Activated T-helper 9 cell treated with anti-CD3 and anti-CD28 coated beads, Interleukin-2, amount 50 U/mL, for 16 hours (primary cell): ENCODE measurements at regions not wholly inside any gene's neighbourhood (a gene's known extent, or its start where the extent isn't known, plus 50 kb on each side); places are given as distances from the start of the nearest gene placed in this dataset.

Experiments
- DNase-seq: peaks from one replicate; pipeline ENCODE4 v3.0.0-alpha.2; 2020; ENCODE audit warnings: low read depth

GRCh38 chr17:34141590-34141989, 113.5 kb upstream of the CCL2 start:
- no peak for DNase-seq

- no peak for DNase-seq
These were observed 111.7 kb upstream of the CCL2 start for GRCh38 chr17:34143430-34143829.

- peak; percentile 11 for DNase-seq
These were observed 108.5 kb upstream of the CCL2 start for GRCh38 chr17:34146440-34147043.

DNA sequence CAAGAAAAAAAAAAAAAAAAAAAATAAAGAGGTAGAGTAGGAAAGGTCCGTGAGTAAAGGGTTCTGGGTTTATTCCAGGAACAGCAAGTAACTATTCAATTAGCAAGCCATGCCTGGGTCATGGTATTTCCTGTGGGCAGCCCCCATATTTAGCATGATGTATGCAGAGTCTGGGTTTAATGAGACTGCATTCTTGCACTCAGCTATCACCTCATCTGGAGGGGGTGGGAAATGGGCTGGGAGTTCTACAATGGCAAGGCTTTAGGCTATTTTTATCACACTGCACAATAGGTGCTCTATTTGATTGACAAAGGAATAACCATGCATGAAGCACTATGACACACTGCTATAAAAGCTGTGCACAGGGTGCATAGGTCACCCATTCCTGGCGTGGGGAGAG, 104.0 kb upstream of the CCL2 start:
- no peak for DNase-seq

DNA sequence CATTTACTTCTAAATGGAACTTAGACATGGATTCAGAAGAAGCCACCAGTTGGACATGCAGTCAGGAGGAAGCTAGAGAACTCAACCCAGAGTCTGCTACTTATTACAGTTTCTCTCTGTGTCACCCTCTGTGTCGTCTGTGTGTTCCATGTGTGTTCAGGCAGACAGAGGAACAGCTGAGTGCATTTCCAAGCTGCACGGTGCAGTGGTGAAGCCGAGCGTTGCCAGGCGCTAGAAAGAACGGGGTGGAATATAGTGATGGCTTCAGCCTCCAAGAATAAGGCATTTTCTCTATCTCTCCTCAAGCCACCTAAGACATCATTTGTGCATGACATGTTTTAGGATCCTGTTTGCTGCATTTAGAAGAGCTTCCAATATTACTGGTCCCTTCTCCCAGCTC, 101.1 kb upstream of the CCL2 start:
- no peak for DNase-seq

DNA sequence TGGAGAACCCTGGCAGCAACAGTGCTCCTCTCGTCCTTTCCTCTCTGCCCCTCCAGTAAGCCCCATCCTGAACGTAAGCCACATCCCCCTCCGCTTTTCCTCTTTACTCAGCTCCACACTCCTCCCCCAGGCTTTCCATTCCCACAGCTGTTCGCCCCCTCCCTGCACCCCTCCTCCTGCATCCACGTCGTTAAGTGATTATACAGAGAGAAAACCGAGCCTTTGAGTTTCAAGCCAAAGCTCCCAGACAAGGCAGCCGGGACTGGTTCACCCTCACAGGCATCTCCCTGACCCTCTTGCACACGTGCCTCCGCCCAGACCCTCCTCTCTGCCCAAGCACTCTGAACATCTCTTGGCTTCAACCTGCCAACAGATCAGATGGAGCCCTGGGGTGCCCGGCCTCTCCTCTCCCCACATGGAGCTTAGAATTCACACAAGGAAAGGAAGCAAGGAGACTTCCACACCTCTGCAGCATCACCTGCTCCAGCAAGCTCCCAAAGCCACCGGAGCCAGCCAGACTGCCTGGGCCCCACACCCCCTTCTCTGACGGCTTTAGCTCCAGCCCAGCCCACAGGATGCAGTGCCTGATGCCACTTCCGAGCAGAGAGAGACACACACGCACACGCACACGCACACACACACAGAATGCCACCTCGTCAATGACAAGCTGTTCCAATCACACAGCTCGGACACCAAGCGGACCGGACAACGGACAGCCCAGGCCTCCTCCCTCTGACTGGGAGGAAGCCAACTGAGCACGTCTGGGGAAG, 99.9 kb upstream of the CCL2 start:
- DNase-seq = no peak

GRCh38 chr17:34155947-34156346, 99.1 kb upstream of the CCL2 start:
- DNase-seq = no peak

GRCh38 chr17:34156401-34156740, 98.7 kb upstream of the CCL2 start:
- no peak for DNase-seq

- DNase-seq = no peak
These were observed 98.1 kb upstream of the CCL2 start for GRCh38 chr17:34156741-34157589.

DNA sequence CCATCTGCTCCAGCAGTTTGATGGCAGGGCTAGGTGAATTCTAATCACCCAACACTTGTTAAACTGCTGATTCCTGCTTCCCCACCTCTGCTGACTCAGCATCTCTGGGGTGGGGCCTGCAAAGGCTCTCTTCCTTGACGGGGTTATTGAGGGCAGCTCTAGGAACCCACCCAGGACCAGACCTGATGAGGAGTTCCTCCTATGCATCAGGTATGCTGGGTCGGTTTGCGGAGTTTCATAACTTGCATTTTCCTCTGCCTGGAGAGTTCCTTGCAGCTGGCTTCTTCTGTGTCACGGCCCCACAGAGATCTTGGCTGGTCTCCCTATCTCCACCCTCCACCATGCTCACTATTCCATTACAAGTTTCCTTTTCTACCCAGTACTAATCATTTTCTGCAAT, 93.4 kb upstream of the CCL2 start:
- no peak for DNase-seq

DNA sequence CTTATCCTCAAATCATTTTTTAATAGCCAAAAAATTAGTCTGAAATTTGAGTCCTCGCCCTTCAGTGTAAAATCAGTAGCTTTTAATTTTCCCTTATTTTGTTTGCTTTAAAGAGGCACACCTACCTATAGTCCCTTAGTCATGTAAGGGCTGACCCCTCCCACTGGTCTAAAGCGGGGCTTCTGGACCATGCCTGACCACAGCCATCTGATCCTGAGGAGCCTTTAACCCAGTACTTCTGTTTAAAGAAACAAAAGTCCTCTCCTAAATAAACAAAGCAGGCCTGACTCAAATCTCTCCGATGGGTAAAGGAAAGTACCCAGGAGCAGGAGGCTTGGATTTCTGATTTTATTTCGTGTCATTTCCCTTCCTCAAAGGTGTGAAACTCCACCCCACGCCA, 92.0 kb upstream of the CCL2 start:
- DNase-seq = no peak

GRCh38 chr17:34163646-34164045, 91.4 kb upstream of the CCL2 start:
- no peak for DNase-seq

DNA sequence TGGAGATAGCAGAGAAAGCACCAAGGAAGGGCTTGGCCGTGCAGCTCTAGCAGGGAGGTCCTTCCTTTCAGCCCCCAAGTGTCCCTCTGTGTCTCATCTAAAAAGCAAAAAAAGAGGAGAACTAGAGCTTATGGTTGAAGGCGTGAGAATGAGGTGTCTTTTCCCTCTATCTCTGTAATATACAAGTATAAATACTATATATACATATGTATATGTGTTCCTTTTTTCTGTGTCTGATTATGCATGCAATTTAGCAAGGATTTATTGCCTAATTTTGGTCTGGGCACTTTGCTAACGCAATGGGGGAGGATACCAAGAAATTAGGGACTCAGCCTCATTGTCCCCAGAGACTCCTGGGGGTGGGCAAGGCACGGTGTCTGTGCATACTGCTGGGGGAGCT, 90.2 kb upstream of the CCL2 start:
- no peak for DNase-seq

DNA sequence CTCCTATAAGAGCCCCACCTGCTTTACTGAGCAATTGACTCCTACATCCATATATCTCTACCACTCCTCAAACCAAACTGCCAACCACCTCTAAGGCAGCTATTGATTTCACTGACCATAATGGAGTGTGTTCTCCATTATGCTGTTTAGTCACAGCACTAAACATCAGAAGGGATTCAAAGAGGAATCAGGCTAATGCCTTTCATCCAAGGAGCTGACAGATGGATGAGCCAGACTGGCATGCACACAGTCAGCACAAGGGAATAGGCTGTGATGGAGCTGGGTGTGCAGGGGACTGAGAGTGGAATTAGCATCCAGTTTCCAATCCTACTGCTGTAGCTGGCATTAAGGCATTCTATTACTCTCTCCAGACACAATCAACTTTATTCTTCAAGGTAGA, 88.7 kb upstream of the CCL2 start:
- no peak for DNase-seq

DNA sequence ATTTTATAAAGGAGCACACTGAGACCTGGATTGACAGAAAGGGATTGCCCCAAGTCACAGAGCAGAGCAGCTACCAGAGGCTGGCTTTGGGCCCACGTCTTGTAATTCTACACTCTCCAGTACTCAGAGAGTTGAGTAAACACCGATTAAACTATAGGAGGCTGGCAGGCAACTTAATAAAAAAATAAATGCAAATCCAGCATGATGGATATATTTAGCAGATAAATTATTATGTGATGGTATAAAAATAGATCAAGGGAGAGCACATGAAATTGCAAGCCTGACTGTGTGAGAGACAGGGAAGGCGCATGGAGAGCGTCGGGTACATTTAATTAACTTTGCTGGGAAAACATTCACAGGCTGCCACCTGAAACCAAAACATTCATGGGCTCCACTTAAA, 87.7 kb upstream of the CCL2 start:
- DNase-seq = no peak

DNA sequence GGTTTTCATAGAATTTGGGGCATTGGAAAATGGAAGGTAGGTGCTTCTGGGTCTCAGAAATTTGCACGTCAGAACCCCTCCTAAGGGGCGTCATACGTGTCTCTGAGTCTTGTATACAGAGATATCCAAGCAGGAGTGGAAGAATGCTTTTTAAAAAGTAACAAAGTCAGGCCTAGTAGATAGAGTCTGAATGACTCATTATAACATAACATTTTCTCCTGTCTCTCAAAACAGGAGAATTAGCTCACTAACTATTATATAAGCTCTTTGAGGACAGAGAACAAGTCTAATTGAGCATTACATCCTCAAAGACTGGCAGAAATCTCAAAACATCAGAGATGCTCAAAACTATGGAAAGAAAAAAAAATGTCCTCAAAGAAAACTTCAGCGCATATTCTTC, 86.1 kb upstream of the CCL2 start:
- no peak for DNase-seq

GRCh38 chr17:34169496-34169895, 85.6 kb upstream of the CCL2 start:
- no peak for DNase-seq

GRCh38 chr17:34171245-34171818, 83.8 kb upstream of the CCL2 start:
- DNase-seq = peak; percentile 9

- DNase-seq = no peak
These were observed 82.6 kb upstream of the CCL2 start for GRCh38 chr17:34172390-34172918.

GRCh38 chr17:34173241-34173640, 81.8 kb upstream of the CCL2 start:
- no peak for DNase-seq

DNA sequence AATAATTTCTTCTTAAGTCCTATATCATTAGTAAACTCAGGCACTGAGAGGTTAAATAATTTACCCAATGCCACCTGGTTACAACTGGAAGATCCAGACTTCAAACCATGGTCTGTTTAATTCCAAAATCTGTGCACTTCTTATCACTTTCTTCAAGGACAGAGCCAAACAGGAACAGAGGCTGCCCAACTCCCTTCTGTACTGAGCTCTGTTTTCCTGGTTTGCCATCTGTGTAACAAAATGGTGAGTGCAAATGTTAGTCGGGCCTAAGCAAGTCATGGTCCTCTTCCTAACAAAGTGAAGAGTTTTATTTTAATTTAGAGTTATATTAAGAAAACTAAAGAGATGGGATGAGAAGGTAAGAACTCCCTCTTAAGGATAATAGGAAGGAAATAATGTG, 80.6 kb upstream of the CCL2 start:
- DNase-seq = no peak

- no peak for DNase-seq
These were observed 78.6 kb upstream of the CCL2 start for GRCh38 chr17:34176440-34176839.

- no peak for DNase-seq
These were observed 77.4 kb upstream of the CCL2 start for GRCh38 chr17:34177642-34178041.
